HL-60 (cell line): ENCODE measurements at regions not wholly inside any gene's neighbourhood (a gene's known extent, or its start where the extent isn't known, plus 50 kb on each side); places are given as distances from the start of the nearest gene placed in this dataset.
A peak's percentile ranks its signal among the peaks of the same experiment; 100 is the strongest.

Source experiments
- DNase-seq, 2 experiments: peaks; one replicate each; pipeline ENCODE4 v3.0.0-alpha.2; 2010 to 2020; ENCODE audit warnings: low read depth in 1 of 2, low spot score in 1 of 2
- H3K27ac ChIP-seq: fragments of 250-450 bp; sonication (Bioruptor Pico); replicated peaks from 2 replicates; pipeline ENCODE4 v1.5.1; 2020; ENCODE audit warnings: mild to moderate bottlenecking, moderate library complexity
- H3K27me3 ChIP-seq: fragments of 250-450 bp; sonication (Bioruptor Pico); 2 replicates; pipeline ENCODE4 v1.5.1; 2021; ENCODE audit warnings: mild to moderate bottlenecking, moderate library complexity; ENCODE audit not compliant: insufficient read depth, poor library complexity, severe bottlenecking
- H3K4me3 ChIP-seq: replicated peaks from 2 replicates; pipeline ENCODE4 v1.5.1; 2011; ENCODE audit warnings: mild to moderate bottlenecking, control low read depth, low read length; ENCODE audit not compliant: insufficient read depth
- CTCF ChIP-seq: IDR thresholded peaks from one replicate; pipeline ENCODE4 v1.5.1; 2011; ENCODE audit warnings: low read length, control low read depth, inconsistent platforms; ENCODE audit not compliant: insufficient read depth
- GABPA ChIP-seq: IDR thresholded peaks from 2 replicates; pipeline ENCODE4 v1.6.1; 2012; ENCODE audit warnings: low read depth
- POLR2AphosphoS5 ChIP-seq: IDR thresholded peaks from 2 replicates; pipeline ENCODE4 v1.6.1; 2012; ENCODE audit warnings: low read depth
- REST ChIP-seq: IDR thresholded peaks from 2 replicates; pipeline ENCODE4 v1.6.1; 2012; ENCODE audit warnings: low read depth; ENCODE audit not compliant: insufficient replicate concordance
- SPI1 ChIP-seq: IDR thresholded peaks from 2 replicates; pipeline ENCODE4 v1.6.1; 2012; ENCODE audit warnings: low read depth, mild to moderate bottlenecking, borderline replicate concordance

GRCh38 chr2:39913648-39914461 is 134.8 kb upstream of the THUMPD2 start:
- H3K27ac ChIP-seq: no peak overlapping the region
- peak; percentile 88 for TF ChIP-seq SPI1
- TF ChIP-seq GABPA: no peak
- TF ChIP-seq CTCF: peak; percentile 68
- no peaks in the 10 kb centered on the region for H3K27me3 ChIP-seq
- H3K4me3 ChIP-seq: no peak overlapping the region
- peak; percentile 55 to 56 for DNase-seq

GRCh38 chr2:39902103-39902502 is 123.0 kb upstream of the THUMPD2 start:
- no peak for TF ChIP-seq GABPA
- no peak for TF ChIP-seq POLR2AphosphoS5
- no peak for TF ChIP-seq CTCF
- no peak for TF ChIP-seq REST
- TF ChIP-seq SPI1: no peak
- Histone ChIP-seq H3K27me3 (peaks cover 3% of the 10 kb centered on the region), H3K27ac (no peak overlapping the region), H3K4me3 (no peak overlapping the region)
- no peak for DNase-seq

- peaks cover 3% of the 10 kb centered on the region for H3K27me3 ChIP-seq
- H3K27ac ChIP-seq: no peak overlapping the region
- DNase-seq: no peak
- no peak overlapping the region for H3K4me3 ChIP-seq
- no peak for TF ChIP-seq GABPA
- no peak for TF ChIP-seq REST
- no peak for TF ChIP-seq CTCF
- no peak for TF ChIP-seq POLR2AphosphoS5
- TF ChIP-seq SPI1: no peak
These were observed 119.9 kb upstream of the THUMPD2 start for GRCh38 chr2:39898934-39899333.

GRCh38 chr2:39897273-39897672 is 118.2 kb upstream of the THUMPD2 start:
- TF ChIP-seq GABPA: no peak
- no peak for TF ChIP-seq SPI1
- no peak for TF ChIP-seq CTCF
- no peak for TF ChIP-seq REST
- no peak for TF ChIP-seq POLR2AphosphoS5
- DNase-seq: no peak
- H3K27ac ChIP-seq: no peak overlapping the region
- H3K27me3 ChIP-seq: peaks cover 3% of the 10 kb centered on the region
- no peak overlapping the region for H3K4me3 ChIP-seq
